ENCODE measurements at regions not wholly inside any gene's neighbourhood (a gene's known extent, or its start where the extent isn't known, plus 50 kb on each side); places are given as distances from the start of the nearest gene placed in this dataset.
A peak's percentile ranks its signal among the peaks of the same experiment; 100 is the strongest.

DNA sequence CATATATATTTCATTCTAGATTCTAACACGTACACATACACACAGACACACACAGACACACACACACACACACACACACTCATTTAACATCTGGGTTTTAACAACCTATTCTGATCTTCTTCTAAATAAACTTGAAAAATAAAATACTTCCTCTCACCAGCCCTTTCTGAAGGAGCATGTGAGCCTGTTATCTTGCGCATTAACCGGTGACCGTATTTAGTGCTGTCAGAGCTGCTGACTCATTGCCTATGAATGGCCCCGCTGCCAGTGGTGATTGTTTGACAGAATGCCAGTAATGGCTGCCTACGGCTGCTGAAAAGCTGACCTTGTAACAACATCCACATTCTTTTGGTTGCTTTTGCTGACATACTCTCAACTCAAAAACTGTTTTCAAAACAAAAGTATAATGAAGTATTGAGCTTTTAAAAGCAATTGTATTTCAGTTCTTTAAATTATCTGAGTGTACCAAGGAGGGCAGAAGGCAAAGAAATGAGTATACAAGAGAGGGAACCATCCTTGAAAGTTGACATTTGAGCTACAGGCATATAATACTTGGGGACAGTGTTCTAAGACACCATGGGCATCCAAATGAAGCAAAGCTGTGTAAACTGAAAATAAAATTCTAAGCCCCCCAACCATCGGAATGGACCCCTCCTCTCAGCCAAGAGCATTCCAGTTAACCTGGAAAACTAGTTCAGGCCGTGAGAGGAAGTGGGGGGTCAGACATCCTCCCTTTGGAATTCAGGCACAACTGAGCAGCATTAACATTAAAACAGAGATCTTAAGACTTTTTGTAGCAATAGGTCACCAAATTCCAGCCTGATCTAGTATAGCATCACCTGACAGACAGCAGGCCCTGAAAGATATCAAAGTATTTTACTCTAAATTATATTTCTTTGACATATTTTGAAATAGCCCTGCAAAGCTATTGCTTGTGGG, 50.2 kb upstream of the DTNA start:
- peak; percentile 91 for DNase-seq
- Mint-ChIP-seq H3K9me3 (no peaks in the 10 kb centered on the region), H3K4me3 (peak overlapping the region; percentile 10), H3K27me3 (ENCODE audit: insufficient read depth) (no peaks in the 10 kb centered on the region), H3K27ac (peak overlapping the region; percentile 98), H3K4me1 (peaks cover 57% of the 10 kb centered on the region), H3K36me3 (ENCODE audit: low read depth) (peaks cover 2% of the 10 kb centered on the region)
- H3K9ac ChIP-seq (ENCODE audit: extremely low read depth, low read length, poor library complexity, severe bottlenecking): peak overlapping the region; percentile 86
- peak overlapping the region; percentile 87 for H3K27ac ChIP-seq (ENCODE audit: low read depth, low read length)
- no peak for TF ChIP-seq CTCF (conservative IDR thresholded peaks at IDR 0.05)
- peaks cover 34% of the 10 kb centered on the region for H3K4me1 ChIP-seq (ENCODE audit: control insufficient read depth, insufficient read depth, low read length)
- H3K27me3 ChIP-seq (ENCODE audit: control insufficient read depth, insufficient read depth, low read length, poor library complexity, severe bottlenecking): no peaks in the 10 kb centered on the region
- H3K36me3 ChIP-seq (ENCODE audit: control insufficient read depth, insufficient read depth, low read length): no peaks in the 10 kb centered on the region
- H3K4me3 ChIP-seq (ENCODE audit: low read length): peak overlapping the region; percentile 47
- H3K9me3 ChIP-seq (ENCODE audit: control insufficient read depth, low read length): no peaks in the 10 kb centered on the region
- WGBS, 2 experiments (ENCODE audit: insufficient coverage in 1 of 2, insufficient read length in 1 of 2): 4 to 15% methylated on average over 4 to 8 of the region's 8 CpGs
